GM19025 (cell line): ENCODE measurements at regions not wholly inside any gene's neighbourhood (a gene's known extent, or its start where the extent isn't known, plus 50 kb on each side); places are given as distances from the start of the nearest gene placed in this dataset.

Experiments
- ATAC-seq: cut with Tn5 transposase; IDR thresholded peaks from one replicate; pipeline ENCODE4 v1.9.1; 2021; ENCODE audit warnings: mild to moderate bottlenecking, low read depth, moderate library complexity; ENCODE audit not compliant: unreplicated experiment

DNA sequence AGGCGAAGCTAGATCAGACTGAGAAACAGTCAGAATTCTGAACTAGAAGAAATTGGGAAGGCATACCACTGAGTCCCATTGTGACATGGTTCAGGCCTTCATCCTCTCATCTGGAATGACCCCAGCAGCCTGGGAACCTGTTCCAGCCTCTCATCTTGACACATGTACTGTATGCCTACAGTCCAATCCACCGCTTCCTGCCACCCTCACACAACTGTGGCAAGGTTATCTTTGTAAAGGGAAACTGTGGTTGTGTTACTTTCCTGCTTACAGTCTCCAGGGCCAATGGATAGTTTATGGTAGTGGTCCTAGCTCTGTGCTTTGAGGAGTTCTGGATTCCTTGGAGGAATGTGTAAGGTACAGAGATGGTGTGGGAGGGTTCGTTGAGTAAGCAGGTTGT, 296.9 kb upstream of the TRIB2 start:
- no peak for ATAC-seq

DNA sequence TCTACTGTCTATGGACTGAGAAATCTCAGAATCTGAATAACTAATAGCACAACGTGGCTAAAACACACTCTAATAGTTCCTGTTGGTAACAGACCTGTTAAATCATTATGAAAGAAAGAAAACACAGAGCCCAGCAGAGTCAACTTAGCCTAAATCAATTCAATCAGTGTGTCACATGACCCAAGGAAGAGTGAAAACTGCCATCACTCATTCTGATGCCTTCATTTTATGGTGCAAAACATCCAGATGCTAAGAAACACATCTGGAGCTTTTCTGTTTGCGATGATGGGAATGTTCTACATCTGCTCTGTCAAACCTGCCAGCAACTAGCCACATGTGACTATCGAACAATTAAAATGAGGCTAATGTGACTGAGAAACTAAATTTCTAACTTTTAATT, 295.7 kb upstream of the TRIB2 start:
- no peak for ATAC-seq

DNA sequence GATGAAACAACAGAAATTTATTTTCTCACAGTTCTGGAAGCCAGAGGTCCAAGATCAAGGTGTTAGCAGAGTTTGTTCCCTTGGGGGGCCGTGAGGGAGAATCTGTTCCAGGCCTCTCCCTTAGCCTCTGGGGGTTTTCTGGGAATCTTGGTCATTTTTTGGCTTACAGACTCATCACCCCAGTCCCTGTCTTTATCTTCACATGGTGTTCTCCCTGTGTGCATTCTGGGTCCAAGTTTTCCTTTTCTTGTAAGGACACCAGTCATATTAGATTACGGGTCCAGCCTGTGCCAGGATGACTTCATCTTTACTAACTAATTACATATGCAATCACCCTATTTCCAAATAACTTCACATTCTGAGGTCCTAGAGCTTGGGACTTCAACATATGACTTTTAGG, 292.5 kb upstream of the TRIB2 start:
- ATAC-seq: no peak

DNA sequence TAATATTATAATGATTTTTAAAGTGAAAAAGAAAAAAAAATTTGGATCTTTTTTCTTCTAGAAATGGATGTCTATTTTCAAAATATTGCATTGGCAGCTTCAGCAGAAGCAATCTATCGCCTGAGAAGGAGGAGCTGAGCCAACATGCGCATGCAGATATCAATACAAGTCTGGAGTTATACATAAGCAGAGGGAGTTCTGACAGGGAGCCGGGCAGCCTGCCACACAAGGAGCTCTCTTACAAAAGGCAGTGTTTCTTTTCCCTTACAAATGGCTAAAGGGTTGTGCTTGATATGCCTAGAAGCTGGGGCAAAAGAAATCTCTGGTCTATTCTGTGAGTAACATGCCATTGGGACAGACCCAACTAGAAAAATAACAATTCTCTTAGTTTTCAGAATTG, 291.9 kb upstream of the TRIB2 start:
- no peak for ATAC-seq

DNA sequence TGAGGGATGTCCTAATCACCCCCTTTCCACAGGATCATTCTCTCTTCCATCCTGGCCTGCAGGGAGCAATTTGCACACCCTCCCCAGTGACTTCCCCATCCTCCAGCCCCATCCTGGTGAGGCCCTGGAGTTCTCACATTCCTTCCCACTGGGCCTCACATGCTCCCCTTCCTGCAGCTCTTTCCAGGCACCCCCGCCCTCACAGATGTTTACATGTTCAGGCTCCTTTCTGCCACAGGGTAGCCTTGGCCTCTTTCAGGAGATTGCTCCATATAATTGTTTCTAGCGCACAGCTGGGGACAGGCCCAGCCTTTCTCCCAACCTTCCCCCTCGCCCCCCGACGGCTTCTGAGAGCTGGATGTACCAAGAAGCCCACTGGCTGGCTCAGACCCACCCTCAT, 288.4 kb upstream of the TRIB2 start:
- ATAC-seq: no peak

DNA sequence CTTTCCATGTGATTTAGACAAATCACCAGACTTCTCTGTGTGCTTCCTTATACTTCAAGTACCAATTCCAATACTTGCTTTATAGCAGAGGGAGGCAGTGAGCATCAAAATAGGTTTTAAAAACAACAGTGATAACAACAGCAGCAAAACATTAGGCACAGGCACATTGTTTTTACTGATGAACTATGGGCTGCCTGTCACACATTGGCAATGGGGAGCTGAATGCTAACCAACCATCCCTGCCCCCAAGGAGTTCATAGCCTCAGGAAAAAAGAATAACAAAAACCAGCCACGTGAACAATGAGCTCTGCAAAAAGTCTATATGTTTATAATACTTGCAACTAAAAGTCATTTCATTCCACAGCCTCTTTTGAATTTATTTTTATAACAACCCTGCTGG, 287.9 kb upstream of the TRIB2 start:
- ATAC-seq: no peak

DNA sequence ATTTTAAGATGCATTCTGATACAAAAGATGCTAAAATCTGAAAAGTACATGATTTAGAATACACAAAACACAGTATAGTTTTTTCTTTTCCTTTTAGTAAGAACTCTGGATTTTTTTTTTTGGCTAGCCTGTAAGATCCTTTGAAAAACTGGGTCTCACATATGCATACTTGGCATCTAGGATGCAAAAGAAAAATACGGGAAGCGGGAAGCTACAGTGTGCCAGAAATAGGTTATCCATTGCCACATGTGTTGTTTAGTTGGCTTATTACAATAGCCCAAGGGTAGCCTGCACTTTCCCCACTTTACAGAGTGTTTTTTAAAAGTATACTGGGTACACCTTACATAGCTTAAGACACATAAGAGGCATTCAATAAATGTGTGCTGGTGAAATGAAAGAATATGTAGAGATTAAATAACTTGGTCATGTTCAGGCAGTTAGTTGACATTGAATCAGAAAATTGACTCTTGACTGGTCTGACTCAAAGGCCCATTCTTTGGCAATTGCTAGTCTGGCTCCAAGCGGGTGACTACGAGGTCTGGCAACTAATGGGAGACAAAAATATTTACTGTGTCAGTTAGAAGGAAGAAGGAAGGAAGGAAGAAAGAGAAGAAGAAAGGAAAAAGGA, 286.8 kb upstream of the TRIB2 start:
- ATAC-seq: no peak

DNA sequence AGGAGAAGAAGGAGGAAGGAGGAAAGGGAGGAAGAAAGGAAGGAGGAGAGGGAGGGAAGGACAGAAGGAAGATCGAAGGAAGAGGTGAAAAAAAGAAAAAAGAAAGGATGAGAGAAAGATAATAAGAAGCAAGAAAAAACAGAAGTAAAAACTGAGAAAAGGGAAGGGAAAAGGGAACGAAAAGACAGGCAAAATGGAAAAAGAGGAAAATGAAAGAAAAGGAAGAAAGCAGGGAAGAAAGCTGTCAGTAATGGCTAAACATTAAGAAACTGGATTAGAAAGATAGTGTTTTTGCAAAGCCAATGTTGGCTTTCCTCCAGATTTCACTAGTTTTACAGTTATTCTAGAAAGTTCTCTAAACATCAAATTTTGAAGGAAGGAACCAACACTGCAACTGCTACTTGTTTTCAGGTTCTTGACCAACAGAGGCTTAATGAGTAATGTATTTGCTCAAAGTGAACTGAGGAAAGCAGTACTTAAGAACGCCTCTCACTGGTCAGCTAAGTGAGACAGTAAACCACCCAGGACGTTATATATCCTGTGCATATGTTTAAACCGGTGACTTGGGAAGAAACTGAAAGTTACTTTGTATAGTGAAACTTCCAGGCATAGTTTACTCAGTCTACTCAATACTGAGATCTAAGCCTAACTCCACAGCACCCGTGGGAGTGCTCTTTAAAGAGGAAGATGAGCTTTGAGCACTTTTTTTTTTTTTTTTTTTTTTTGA, 286.2 kb upstream of the TRIB2 start:
- ATAC-seq: peak; percentile 97

DNA sequence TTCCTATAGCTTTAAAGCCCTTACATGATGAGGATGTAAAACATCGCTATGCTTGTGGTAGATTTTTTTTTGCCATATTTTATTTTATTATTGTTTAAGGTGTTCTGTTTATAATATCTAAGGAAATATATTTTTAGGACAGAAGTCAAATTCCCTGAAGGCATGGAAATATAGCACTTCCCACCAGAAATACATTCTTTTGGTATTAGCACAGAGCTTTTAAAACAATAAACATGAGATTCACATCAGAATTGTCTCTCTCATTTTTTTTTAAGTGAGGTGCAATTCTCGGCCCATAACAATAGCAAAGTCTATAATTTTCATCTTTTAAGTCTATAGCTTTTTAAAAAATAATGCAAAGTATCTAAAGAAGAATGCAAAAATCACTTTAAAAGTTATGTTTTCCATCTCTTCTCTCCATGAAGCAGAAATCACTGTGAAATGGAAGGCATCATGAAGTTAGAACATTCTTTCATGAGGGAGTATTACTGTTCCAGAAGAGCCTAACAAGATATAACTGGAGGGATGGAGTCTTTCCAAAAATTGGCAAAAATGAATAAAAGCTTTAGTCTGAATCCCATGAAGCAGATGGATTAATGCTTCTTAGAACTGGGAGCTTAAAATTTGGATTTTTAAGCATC, 283.6 kb upstream of the TRIB2 start:
- ATAC-seq: no peak

DNA sequence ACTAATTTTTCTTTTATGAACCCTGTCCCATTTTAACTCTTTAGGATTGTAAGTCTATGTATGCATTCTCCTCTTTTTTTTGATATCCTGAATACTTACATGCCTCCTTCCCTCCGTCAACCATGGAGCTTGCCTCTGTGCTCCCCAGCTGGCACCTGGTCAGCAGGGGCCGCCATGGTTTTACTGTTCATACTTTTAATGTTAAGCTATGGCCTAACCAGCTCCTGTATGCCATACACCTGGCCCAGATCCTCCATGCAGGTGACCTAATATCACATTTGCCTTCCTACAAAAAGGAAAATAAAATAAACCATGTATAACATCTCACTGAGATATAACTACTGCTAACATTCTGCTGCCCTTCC, 283.1 kb upstream of the TRIB2 start:
- ATAC-seq: no peak

DNA sequence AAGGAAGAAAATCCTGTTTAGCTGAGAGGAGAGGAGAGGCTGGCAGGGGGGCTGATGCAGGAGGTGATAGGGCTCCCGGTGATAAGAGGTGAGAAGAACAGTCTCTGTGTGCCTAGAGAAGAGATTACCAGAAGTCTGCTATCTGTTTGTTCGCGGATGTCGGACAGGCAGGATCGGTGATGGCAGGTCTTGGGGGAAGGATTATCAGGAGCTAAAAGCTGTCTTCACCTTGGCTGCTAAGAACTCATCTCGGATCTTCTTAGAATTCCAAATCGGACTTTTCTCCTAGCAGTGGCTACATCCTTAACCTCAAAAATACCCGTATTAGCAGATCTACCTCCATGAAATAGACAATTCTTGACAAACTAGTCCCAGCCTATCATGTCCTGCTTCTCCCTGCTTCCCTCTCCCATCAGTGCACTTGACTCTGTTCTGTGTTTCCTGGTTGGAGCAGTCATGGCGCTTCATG, 282.1 kb upstream of the TRIB2 start:
- no peak for ATAC-seq

DNA sequence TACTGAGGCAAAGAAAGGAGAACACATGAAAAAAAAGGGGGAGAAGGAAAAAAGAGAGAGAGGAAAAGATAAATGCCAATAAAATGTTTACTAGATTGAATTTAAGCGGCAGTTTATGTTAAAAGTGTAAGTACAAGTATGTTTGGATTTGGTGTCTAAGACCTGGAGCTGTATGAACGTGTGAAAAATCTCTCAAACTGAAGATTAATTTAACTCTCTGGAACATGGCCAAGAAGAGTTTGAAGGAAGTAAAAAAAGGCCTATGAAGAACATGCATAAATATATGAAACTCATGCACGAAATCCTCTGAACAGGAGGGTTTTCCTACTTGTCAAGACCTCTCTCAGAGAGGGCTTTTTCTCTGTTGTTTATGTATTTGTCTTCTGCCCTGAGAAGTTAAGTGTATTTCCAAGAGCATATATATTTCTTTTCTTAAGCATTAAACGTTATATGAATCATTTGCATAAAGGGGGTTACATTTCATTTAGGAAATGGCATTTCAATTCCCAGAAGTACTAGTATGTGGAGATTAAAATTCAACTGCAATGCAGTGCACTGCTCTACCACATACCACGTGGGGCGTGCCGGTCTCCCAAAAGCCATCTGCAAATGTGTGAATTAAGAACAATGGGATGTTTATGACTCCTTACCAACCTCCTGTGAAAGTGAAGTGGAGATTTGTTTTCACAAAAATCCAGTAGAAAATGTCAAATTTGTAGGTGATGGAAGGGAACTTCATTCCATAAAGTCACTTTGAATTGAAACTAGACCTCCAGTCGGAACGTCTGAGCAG, 281.1 kb upstream of the TRIB2 start:
- no peak for ATAC-seq

DNA sequence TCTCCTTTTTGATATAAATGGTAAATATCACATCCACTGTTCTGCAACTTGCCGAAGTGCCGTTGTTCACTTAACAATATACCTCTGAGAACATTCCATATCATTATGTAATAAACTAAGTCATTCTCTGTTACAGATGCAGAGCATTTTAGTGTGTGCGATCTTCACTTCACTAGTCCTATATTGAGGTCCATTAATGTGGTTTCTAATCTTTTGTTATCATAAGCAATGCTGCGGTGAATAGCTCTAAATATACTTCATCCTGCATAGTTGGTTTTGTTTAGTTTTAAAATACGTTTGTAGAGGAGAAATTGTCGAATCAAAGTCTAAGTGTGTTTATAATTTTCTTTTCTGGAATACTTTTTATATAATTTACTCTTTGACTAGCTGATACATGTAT, 280.3 kb upstream of the TRIB2 start:
- ATAC-seq: no peak

DNA sequence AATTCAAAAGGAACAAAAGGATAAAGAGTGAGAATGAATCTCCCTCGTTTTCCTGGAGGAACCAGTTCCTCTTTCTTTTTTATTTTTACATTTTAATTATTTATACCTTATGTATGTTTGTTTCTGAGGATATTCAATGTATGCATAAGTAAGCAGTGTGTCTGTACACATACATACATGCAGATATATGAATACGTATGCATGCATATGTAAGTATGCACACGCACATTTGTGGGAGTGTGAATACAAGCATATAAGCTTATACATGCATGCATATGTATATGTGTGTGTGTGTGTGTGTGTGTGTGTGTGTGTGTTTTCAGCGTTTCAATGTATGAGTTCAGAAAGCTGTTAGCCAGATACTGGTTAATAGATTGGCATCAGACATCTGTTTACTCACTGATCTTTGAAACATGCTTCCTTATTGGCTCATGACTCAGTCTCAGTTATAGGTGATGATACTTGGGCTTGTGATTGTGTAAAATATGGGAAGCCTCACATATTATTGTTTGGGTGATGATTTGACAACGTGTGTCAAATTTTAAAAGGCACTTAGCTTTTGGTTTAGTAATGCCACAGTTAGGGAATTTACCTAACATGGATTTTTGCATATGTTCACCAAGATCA, 279.7 kb upstream of the TRIB2 start:
- no peak for ATAC-seq

DNA sequence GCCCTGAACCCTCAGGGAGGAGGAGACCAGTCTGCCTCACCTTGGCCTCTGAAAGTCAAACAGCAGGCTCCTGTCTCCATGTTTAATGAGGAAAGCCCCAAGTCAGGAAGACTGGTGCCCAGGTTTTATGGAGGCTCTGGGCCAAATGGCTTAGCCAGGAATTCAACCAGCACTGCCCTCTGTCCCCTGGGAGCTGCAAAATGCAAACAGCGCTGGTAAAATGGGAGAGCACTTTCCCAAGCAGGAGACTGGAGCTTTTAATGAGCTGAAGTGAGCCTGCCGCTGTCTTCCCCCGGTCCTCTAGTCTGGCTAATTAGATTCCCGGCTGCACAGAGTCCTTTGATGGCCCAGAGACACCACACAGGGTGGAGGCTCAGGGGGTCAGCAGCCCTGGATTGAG, 276.0 kb upstream of the TRIB2 start:
- no peak for ATAC-seq

DNA sequence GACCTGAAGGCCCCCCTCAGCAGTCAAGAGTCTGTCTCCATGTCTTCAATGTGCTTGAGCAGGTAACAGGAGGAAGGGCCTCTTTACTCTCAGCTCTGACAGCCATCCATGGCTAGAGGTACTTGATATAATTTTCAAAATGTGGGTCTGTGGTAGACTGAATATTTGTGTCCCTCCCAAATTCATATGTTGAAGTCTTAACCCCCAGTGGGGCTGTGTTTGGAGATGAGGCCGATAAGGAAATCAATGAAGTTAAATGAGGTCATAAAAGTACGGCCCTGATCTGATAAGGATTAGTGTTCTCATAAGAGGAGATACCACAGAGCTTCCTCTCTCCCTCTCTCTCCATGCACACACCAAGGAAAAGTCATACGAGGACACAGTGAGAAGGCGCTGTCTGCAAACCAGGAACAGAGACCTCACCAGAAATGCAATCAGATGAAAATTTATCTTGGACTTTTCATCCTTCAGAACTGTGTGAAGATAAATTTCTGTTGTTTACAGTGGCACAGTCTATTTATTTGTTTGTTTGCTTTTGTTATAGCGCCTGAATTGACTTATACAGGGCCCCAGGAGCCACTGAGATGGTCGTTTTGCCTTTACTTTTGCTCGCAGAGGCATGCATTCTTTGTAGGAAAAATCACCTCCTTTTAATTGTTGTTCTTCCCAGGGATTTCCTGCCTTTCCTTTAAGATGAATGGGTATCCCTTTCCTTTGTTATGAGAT, 274.8 kb upstream of the TRIB2 start:
- no peak for ATAC-seq

DNA sequence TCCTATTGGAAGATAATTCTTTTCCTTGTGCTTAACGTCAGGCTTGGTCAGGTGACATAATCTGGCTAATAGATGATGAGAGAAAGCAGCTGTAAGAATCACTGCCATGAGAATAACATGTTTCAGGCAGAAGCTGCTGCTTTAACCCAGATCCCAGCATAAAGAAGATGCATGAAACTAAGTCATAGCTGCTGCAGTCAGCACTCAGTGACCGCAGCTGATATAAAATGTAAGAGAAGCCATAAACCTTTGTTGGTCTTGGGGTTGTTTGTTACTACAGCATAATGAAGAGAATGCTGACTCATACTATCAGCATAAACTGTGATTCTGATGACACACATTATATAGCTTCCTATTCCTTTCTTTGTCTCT, 274.3 kb upstream of the TRIB2 start:
- ATAC-seq: no peak

DNA sequence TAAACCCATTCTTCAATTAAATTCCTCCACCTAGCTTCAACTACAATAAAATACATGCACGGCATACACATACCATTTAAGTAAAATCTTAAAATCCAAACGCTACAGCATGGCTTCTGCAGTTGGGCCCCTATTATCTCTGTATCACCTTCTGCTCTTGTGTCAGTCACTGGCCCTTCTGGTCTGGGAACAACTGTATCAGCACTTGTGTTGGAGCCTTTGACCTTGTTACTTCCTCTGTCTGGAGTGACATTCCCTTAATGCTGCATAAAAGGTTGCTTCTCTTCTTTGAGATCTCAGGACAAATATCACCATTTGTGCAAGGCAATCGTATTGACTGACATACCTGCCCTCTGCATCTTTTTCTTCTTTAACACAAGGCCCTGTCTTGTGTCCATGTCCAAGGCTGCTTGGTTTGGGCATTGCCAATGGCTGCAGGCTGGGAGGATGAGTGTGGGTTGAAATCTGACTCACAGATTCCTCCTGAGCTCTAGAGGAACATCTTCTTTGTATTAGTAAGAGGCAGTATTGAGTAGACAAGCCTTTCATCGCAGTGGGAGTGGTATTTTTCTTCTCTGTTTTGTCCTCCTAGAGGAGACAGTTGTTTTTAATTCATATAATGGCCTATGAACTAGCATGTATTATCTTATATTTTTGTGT, 267.8 kb upstream of the TRIB2 start:
- ATAC-seq: no peak

DNA sequence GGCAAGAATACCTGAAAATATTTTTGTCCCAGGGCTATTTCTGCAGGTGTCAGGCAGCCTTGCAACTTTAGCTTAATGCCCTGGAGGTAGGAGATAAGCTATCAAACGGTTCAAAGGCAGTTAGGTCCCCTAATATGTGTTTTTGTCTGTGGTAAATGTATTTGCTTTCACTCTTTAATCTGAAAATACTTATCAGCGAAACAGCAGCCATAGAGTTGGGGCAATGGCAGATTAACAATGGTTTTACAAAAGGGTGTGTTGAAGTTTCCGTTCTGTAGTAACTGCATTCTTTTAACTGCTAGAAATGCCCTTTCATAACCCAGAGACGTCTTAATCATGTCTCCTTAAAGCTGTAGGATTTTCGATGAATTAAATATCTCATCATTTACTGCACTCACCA, 265.0 kb upstream of the TRIB2 start:
- no peak for ATAC-seq

DNA sequence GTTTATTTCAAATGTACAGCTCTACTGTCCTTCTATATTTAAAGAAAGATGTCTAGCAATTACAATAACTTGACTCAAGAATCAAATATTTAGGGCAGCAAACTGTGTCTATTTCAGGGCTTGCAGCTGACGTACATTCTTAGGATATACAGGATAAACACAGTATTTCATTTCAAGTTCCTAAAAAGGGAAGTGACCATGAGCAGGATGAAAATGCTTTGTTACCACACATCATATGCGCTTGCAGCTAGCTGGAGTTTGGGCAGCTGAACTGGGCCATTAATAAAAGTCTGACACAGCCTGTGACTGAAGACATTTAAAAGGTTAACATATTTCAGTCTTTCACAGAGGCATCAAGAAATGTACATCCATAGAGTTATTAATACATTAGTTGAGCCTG, 264.6 kb upstream of the TRIB2 start:
- ATAC-seq: no peak
